ENCODE measurements at regions not wholly inside any gene's neighbourhood (a gene's known extent, or its start where the extent isn't known, plus 50 kb on each side); places are given as distances from the start of the nearest gene placed in this dataset.

DNA sequence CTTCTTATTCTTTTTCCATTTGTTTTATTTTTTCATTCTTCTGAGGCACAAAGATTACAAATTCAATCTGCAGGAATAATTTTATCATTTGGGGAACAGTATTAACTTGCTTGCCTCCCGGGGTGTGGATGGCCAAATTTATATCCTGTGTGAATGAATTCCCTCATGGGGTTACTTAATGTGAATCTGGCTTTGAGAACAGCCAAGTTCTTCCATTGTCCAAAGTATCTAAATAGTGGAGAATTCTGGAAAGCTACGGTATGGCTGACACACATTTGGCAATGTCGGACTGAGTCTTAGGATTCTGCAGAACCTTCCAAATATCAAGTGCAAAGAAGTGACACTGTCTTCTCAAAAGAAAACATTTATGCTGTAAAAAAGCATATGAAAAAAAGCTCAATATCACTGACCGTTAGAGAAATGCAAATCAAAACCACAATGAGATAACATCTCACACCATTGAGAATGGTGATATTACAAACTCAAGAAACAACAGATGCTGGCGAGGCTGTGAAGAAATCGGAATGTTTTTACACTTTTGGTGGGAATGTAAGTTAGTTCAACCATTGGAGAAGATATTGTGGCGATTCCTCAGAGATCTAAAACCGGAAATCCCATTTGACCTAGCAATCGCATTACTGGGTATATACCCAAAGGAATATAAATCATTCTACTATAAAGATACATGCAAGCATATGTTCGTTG lies 620.2 kb downstream of the EFNB2 start:
- no peak for DNase-seq
- peak overlapping the region; percentile 25; the same call in 1 of the 2 replicates for H3K27ac Mint-ChIP-seq
- no peaks in the 10 kb centered on the region for H3K9me3 Mint-ChIP-seq
- no peaks in the 10 kb centered on the region; the same call in 1 of the 2 replicates for H3K27me3 Mint-ChIP-seq (ENCODE audit: insufficient read depth)
- H3K36me3 Mint-ChIP-seq (ENCODE audit: low read depth), result no peaks in the 10 kb centered on the region
- TF ChIP-seq, protein P1, sequence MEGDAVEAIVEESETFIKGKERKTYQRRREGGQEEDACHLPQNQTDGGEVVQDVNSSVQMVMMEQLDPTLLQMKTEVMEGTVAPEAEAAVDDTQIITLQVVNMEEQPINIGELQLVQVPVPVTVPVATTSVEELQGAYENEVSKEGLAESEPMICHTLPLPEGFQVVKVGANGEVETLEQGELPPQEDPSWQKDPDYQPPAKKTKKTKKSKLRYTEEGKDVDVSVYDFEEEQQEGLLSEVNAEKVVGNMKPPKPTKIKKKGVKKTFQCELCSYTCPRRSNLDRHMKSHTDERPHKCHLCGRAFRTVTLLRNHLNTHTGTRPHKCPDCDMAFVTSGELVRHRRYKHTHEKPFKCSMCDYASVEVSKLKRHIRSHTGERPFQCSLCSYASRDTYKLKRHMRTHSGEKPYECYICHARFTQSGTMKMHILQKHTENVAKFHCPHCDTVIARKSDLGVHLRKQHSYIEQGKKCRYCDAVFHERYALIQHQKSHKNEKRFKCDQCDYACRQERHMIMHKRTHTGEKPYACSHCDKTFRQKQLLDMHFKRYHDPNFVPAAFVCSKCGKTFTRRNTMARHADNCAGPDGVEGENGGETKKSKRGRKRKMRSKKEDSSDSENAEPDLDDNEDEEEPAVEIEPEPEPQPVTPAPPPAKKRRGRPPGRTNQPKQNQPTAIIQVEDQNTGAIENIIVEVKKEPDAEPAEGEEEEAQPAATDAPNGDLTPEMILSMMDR (IDR thresholded peaks at IDR 0.05), result no peak
- peaks cover 40% of the 10 kb centered on the region for H3K4me1 Mint-ChIP-seq (ENCODE audit: low read depth)
- H3K4me3 Mint-ChIP-seq, result peak overlapping the region; percentile 61; the same call in 1 of the 2 replicates

DNA sequence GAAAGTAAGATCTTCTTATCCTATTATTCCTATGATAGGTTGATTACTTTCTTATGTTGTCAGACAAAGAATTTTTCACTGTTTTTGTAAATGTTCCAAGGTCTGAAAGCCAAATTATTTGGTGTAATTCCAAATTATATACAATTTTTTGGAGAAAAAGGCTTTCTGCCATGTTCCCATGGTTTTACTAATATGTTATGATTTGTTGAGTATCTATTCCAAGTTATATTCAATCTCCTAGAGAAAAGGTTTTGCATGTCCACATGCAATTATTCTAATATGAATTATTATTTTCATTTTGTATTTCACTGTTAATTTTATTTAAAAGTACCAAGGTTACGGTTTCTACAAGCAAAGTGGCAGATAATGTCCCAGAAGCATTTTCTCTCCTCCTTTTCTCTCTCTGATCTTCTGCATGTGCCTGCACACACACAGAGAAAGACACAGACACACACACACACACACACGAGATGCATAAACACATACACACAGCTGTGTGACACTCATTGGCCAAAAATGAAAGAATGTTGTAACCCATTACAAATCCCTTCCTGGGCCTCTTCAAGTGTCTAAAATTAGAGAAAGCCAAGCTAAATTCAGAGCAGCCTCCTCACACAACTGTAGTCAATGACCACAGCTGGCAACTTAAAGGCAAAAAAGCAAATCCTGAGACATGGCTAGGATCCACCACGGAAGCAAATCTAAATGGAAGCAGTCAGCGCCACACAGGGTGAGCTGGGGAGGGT lies 621.0 kb downstream of the EFNB2 start:
- TF ChIP-seq, protein P1 (IDR thresholded peaks at IDR 0.05), result no peak
- DNase-seq, result peak; percentile 36
- Mint-ChIP-seq H3K27me3 (ENCODE audit: insufficient read depth) (no peaks in the 10 kb centered on the region; the same call in 1 of the 2 replicates), H3K36me3 (ENCODE audit: low read depth) (no peaks in the 10 kb centered on the region), H3K27ac (peak overlapping the region; percentile 25; the same call in 1 of the 2 replicates), H3K9me3 (no peaks in the 10 kb centered on the region), H3K4me3 (peak overlapping the region; percentile 61; the same call in 1 of the 2 replicates), H3K4me1 (ENCODE audit: low read depth) (peaks cover 32% of the 10 kb centered on the region)

DNA sequence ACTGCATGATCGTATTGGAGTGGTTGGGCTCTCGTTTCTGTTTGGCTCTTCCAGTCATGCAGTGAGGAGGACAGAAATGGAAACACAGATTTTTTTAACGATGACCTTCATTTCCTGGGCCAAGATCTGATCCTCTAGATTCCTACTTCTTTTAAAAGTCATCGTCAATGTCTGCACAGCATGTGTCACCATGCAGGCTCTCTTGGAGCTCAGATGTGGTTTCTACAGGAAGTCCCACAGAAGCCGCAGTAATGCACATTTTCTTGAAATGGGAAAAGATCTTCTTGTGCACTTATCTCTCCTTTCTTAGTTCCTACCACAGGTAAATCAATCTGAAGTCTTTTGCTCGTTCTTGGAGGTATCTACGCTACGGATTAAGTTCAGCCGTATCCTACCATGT lies 626.9 kb downstream of the EFNB2 start:
- peaks cover 21% of the 10 kb centered on the region; the same call in 1 of the 2 replicates for H3K4me1 Mint-ChIP-seq (ENCODE audit: low read depth)
- H3K9me3 Mint-ChIP-seq, result no peaks in the 10 kb centered on the region
- no peak for DNase-seq
- no peak overlapping the region for H3K27ac Mint-ChIP-seq
- no peaks in the 10 kb centered on the region for H3K36me3 Mint-ChIP-seq (ENCODE audit: low read depth)
- H3K4me3 Mint-ChIP-seq, result peak overlapping the region; percentile 40; the same call in 1 of the 2 replicates
- TF ChIP-seq, protein P1 (IDR thresholded peaks at IDR 0.05), result no peak
- no peaks in the 10 kb centered on the region; the same call in 1 of the 2 replicates for H3K27me3 Mint-ChIP-seq (ENCODE audit: insufficient read depth)

DNA sequence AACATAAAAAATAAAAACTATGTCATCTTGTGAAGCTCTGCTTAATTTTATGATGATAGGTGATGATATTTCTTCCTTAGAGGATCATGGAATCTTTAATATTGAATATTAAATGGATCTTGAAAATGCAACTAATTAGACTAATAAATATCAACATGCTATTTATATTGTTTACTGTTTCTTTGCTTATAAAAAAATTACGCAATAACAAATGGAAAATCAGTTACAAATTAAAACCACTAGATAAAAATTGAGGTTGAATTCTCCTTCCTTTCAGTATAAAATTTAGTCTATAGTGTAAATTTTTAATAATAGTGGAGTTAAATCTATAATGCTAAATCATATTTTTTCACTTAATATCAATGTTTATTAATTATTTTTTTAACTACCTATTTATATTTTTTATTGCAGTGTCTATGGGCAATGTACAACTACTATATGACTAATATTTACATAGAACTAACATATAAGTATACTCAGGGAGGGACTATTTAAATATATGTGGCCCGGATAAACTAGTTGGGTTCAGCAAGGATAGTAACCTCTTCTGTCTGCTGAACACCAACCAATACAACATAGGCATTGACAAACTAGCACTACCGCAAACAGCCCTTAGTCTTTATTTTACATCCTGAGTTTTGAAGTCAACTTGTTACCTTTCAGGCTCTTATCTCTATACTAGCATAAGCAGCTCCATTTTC lies 628.0 kb downstream of the EFNB2 start:
- Mint-ChIP-seq H3K4me1 (ENCODE audit: low read depth) (peaks cover 20% of the 10 kb centered on the region; the same call in 1 of the 2 replicates), H3K27ac (no peak overlapping the region), H3K9me3 (no peaks in the 10 kb centered on the region), H3K4me3 (no peak overlapping the region), H3K27me3 (ENCODE audit: insufficient read depth) (no peaks in the 10 kb centered on the region; the same call in none of the 2 replicates), H3K36me3 (ENCODE audit: low read depth) (no peaks in the 10 kb centered on the region)
- DNase-seq, result no peak
- TF ChIP-seq, protein P1 (IDR thresholded peaks at IDR 0.05), result no peak

DNA sequence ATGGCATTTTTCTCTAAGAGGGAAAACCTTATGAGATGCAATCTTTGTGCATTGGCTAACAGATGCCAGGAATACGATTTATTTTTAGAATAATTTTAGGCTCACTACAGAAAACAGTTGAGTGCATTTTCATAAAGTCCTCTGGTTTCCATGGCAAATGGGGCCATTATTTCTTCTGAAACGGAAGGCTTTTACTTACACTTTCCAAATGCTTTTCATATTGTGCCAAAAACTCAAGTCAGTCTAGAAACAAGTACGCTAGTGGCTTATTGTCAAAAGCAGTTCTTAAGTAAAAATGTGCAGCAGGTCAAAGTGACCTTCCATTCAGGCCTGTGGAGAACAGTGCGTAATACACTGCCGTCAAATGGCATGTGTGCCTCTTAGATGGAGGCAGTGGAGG lies 628.7 kb downstream of the EFNB2 start:
- no peak overlapping the region for H3K27ac Mint-ChIP-seq
- TF ChIP-seq, protein P1 (IDR thresholded peaks at IDR 0.05), result no peak
- H3K4me1 Mint-ChIP-seq (ENCODE audit: low read depth), result peaks cover 21% of the 10 kb centered on the region; the same call in 1 of the 2 replicates
- H3K36me3 Mint-ChIP-seq (ENCODE audit: low read depth), result no peaks in the 10 kb centered on the region
- no peak for DNase-seq
- no peaks in the 10 kb centered on the region; the same call in none of the 2 replicates for H3K27me3 Mint-ChIP-seq (ENCODE audit: insufficient read depth)
- no peak overlapping the region for H3K4me3 Mint-ChIP-seq
- no peaks in the 10 kb centered on the region for H3K9me3 Mint-ChIP-seq
